NCI-H446 (cell line): ENCODE measurements at regions not wholly inside any gene's neighbourhood (a gene's known extent, or its start where the extent isn't known, plus 50 kb on each side); places are given as distances from the start of the nearest gene placed in this dataset.
"Not testable (repeated sequence)": the region's sequence is repeated elsewhere in the genome, so short reads cannot be mapped to it uniquely, and the experiment has no call there.

Experiments
- DNase-seq, 2 experiments: peaks; one replicate each; lab custom pipeline; 2025; lab: John Stamatoyannopoulos, UW

- DNase-seq, result no peak
Measured at GRCh38 chr11:23471878-23472277, 611.6 kb upstream of the CCDC179 start.

- no peak for DNase-seq
Measured at GRCh38 chr11:23473782-23474181, 613.5 kb upstream of the CCDC179 start.

GRCh38 chr11:23480736-23481135 is 620.5 kb upstream of the CCDC179 start:
- no peak for DNase-seq

- not testable (repeated sequence) for DNase-seq
Measured at GRCh38 chr11:23484146-23484545, 623.9 kb upstream of the CCDC179 start.

- not testable (repeated sequence) for DNase-seq
Measured at GRCh38 chr11:23484618-23485017, 624.3 kb upstream of the CCDC179 start.

- DNase-seq, result no peak
Measured at GRCh38 chr11:23490557-23491235, 630.4 kb upstream of the CCDC179 start.

- DNase-seq, result no peak
Measured at GRCh38 chr11:23494981-23495380, 634.7 kb upstream of the CCDC179 start.

- DNase-seq, result no peak
Measured at GRCh38 chr11:23496340-23496739, 636.1 kb upstream of the CCDC179 start.

GRCh38 chr11:23497040-23497439 is 636.8 kb upstream of the CCDC179 start:
- DNase-seq, result no peak

GRCh38 chr11:23502389-23502788 is 642.1 kb upstream of the CCDC179 start:
- DNase-seq, result no peak

- DNase-seq, result no peak
Measured at GRCh38 chr11:23502826-23503225, 642.6 kb upstream of the CCDC179 start.

- no peak for DNase-seq
Measured at GRCh38 chr11:23509023-23509422, 648.7 kb upstream of the CCDC179 start.

GRCh38 chr11:23509821-23510220 is 649.5 kb upstream of the CCDC179 start:
- DNase-seq, result no peak

GRCh38 chr11:23519194-23519593 is 658.9 kb upstream of the CCDC179 start:
- DNase-seq, result no peak

GRCh38 chr11:23520226-23520960 is 660.1 kb upstream of the CCDC179 start:
- DNase-seq, result no peak

- no peak for DNase-seq
Measured at GRCh38 chr11:23536907-23537306, 676.6 kb upstream of the CCDC179 start.

GRCh38 chr11:23539556-23539955 is 679.3 kb upstream of the CCDC179 start:
- DNase-seq, result no peak

GRCh38 chr11:23540101-23540561 is 679.9 kb upstream of the CCDC179 start:
- peak; percentile 8 to 67 for DNase-seq

- no peak for DNase-seq
Measured at GRCh38 chr11:23542189-23542588, 681.9 kb upstream of the CCDC179 start.

GRCh38 chr11:23542816-23543215 is 682.5 kb upstream of the CCDC179 start:
- no peak for DNase-seq

GRCh38 chr11:23543651-23544222 is 683.5 kb upstream of the CCDC179 start:
- no peak for DNase-seq

- no peak for DNase-seq
Measured at GRCh38 chr11:23551706-23552105, 691.4 kb upstream of the CCDC179 start.

- DNase-seq, result no peak
Measured at GRCh38 chr11:23554002-23554401, 693.7 kb upstream of the CCDC179 start.
